Osteocyte (in vitro differentiated cells): ENCODE measurements at regions not wholly inside any gene's neighbourhood (a gene's known extent, or its start where the extent isn't known, plus 50 kb on each side); places are given as distances from the start of the nearest gene placed in this dataset.

ENCODE experiments used
- DNase-seq: peaks from one replicate; pipeline ENCODE4 v3.0.0; 2021; ENCODE audit warnings: mixed read lengths; ENCODE audit not compliant: unreplicated experiment; ENCODE audit errors: extremely low spot score
- H3K27ac Mint-ChIP-seq: one replicate; pipeline ENCODE4 v1.8.0; 2021; ENCODE audit warnings: mild to moderate bottlenecking, mixed read lengths; ENCODE audit not compliant: unreplicated experiment
- H3K27me3 Mint-ChIP-seq: one replicate; pipeline ENCODE4 v1.8.0; 2021; ENCODE audit warnings: mixed read lengths; ENCODE audit not compliant: unreplicated experiment
- H3K36me3 Mint-ChIP-seq: one replicate; pipeline ENCODE4 v1.8.0; 2021; ENCODE audit warnings: mixed read lengths; ENCODE audit not compliant: unreplicated experiment
- H3K4me1 Mint-ChIP-seq: one replicate; pipeline ENCODE4 v1.8.0; 2021; ENCODE audit warnings: mixed read lengths; ENCODE audit not compliant: unreplicated experiment
- H3K4me3 Mint-ChIP-seq: one replicate; pipeline ENCODE4 v1.8.0; 2021; ENCODE audit warnings: mild to moderate bottlenecking, moderate library complexity, mixed read lengths; ENCODE audit not compliant: unreplicated experiment
- H3K9me3 Mint-ChIP-seq: one replicate; pipeline ENCODE4 v1.8.0; 2021; ENCODE audit warnings: mixed read lengths; ENCODE audit not compliant: unreplicated experiment
- CTCF ChIP-seq: fragments of 200-600 bp; sonication (generic); IDR thresholded peaks from 2 replicates; pipeline ENCODE4 v1.5.0; 2021; ENCODE audit warnings: antibody characterized with exemption, mild to moderate bottlenecking, moderate library complexity

GRCh38 chr9:129280236-129280622 is 102.2 kb upstream of the IER5L start:
- Mint-ChIP-seq H3K4me1 (peaks cover 31% of the 10 kb centered on the region), H3K9me3 (no peaks in the 10 kb centered on the region), H3K27me3 (peaks cover under 1% of the 10 kb centered on the region), H3K36me3 (no peaks in the 10 kb centered on the region), H3K4me3 (no peak overlapping the region), H3K27ac (no peak overlapping the region)
- no peak for TF ChIP-seq CTCF
- peak; percentile 77 for DNase-seq

- H3K27me3 Mint-ChIP-seq = peaks cover 5% of the 10 kb centered on the region
- peaks cover 32% of the 10 kb centered on the region for H3K4me1 Mint-ChIP-seq
- H3K9me3 Mint-ChIP-seq = no peaks in the 10 kb centered on the region
- no peak overlapping the region for H3K27ac Mint-ChIP-seq
- TF ChIP-seq CTCF = no peak
- H3K4me3 Mint-ChIP-seq = no peak overlapping the region
- H3K36me3 Mint-ChIP-seq = no peaks in the 10 kb centered on the region
- DNase-seq = peak; percentile 82
These were observed 100.6 kb upstream of the IER5L start for GRCh38 chr9:129278391-129279237.

- no peak for DNase-seq
- Mint-ChIP-seq H3K4me3 (no peak overlapping the region), H3K27me3 (peaks cover 5% of the 10 kb centered on the region), H3K36me3 (no peaks in the 10 kb centered on the region), H3K4me1 (peaks cover 31% of the 10 kb centered on the region), H3K9me3 (no peaks in the 10 kb centered on the region), H3K27ac (no peak overlapping the region)
- TF ChIP-seq CTCF = no peak
These were observed 98.6 kb upstream of the IER5L start for GRCh38 chr9:129276486-129277230.

GRCh38 chr9:129275626-129276247 is 97.7 kb upstream of the IER5L start:
- no peak for TF ChIP-seq CTCF
- no peak for DNase-seq
- Mint-ChIP-seq H3K9me3 (no peaks in the 10 kb centered on the region), H3K27ac (no peak overlapping the region), H3K36me3 (no peaks in the 10 kb centered on the region), H3K4me1 (peaks cover 40% of the 10 kb centered on the region), H3K4me3 (no peak overlapping the region), H3K27me3 (peaks cover 5% of the 10 kb centered on the region)
